Ishikawa (cell line): ENCODE measurements at regions not wholly inside any gene's neighbourhood (a gene's known extent, or its start where the extent isn't known, plus 50 kb on each side); places are given as distances from the start of the nearest gene placed in this dataset.
A peak's percentile ranks its signal among the peaks of the same experiment; 100 is the strongest.

ENCODE experiments used
- CEBPB ChIP-seq: IDR thresholded peaks from 2 replicates; pipeline ENCODE4 v1.6.1; 2012
- CREB1 ChIP-seq: IDR thresholded peaks from 2 replicates; pipeline ENCODE4 v1.6.1; 2012; ENCODE audit warnings: low read depth
- EGR1 ChIP-seq: IDR thresholded peaks from 2 replicates; pipeline ENCODE4 v1.6.1; 2012
- EP300 ChIP-seq: IDR thresholded peaks from 2 replicates; pipeline ENCODE4 v1.6.1; 2012; ENCODE audit warnings: borderline replicate concordance
- FOXM1 ChIP-seq: IDR thresholded peaks from 2 replicates; pipeline ENCODE4 v1.6.1; 2012; ENCODE audit warnings: low read depth, borderline replicate concordance
- NFIC ChIP-seq: IDR thresholded peaks from 2 replicates; pipeline ENCODE4 v1.6.1; 2012
- RAD21 ChIP-seq: IDR thresholded peaks from 2 replicates; pipeline ENCODE4 v1.6.1; 2012; ENCODE audit warnings: low read depth
- TAF1 ChIP-seq: IDR thresholded peaks from 2 replicates; pipeline ENCODE4 v1.6.1; 2012; ENCODE audit warnings: low read depth, mild to moderate bottlenecking
- TCF12 ChIP-seq: IDR thresholded peaks from 2 replicates; pipeline ENCODE4 v1.6.1; 2012; ENCODE audit warnings: low read depth
- TEAD4 ChIP-seq: IDR thresholded peaks from 2 replicates; pipeline ENCODE4 v1.6.1; 2012
- YY1 ChIP-seq: IDR thresholded peaks from 2 replicates; pipeline ENCODE4 v1.6.1; 2012; ENCODE audit warnings: low read depth
- ZBTB7A ChIP-seq: IDR thresholded peaks from 2 replicates; pipeline ENCODE4 v1.6.1; 2012; ENCODE audit warnings: low read depth
- TF ChIP-seq, protein P1 (sequence below): IDR thresholded peaks from 2 replicates; pipeline ENCODE4 v1.6.1; 2012
- TF ChIP-seq, protein P2 (sequence below): IDR thresholded peaks from 2 replicates; pipeline ENCODE4 v1.6.1; 2012
- TF ChIP-seq, protein P3 (sequence below): IDR thresholded peaks from 2 replicates; pipeline ENCODE4 v1.6.1; 2012; ENCODE audit warnings: low read depth, mild to moderate bottlenecking

DNA sequence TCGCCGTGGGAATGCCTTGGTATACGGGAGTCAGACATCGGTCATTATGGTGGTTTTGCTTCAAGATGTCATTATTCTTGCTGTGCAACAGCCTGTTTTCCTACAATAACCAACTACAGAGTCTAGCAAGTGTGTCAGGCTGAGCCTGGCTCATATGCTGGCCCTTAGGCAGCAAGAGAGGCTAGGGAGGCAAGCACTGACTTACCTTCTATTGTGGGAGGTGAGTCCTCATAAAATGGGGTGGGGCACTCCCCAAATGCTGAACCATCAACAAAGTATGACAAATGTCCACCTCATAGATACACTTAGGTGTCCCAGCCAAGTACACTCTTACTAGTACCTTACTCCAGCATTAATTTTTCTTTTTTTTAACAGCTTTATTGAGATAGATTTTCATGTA is 77.0 kb upstream of the ATL2 start:
- TF ChIP-seq EGR1: no peak
- TF ChIP-seq FOXM1: no peak
- TF ChIP-seq YY1: no peak
- TF ChIP-seq TEAD4: no peak

DNA sequence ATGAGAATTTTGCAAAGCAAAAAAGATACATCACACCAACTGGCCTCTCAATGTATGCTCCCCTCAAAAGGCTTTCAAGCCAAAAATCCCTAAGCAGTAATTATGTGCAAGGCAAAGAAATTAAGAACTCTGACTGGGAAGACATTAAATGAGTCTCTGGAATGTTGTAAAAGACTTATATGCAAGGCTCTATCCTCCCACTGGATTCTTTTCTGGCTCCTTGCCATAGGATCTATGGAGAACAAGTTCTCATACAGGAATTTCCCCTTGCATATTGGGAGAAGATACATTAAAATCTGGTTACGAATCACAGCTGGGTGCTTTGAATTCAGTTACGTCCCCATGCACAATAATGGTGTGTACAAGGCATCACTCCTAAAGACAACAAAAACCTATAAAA is 73.4 kb upstream of the ATL2 start:
- TF ChIP-seq NFIC: 0 out of 2 replicates have a peak, but pooled peaks have one; percentile 16
- TF ChIP-seq EP300: no peak
- no peak for TF ChIP-seq TAF1

DNA sequence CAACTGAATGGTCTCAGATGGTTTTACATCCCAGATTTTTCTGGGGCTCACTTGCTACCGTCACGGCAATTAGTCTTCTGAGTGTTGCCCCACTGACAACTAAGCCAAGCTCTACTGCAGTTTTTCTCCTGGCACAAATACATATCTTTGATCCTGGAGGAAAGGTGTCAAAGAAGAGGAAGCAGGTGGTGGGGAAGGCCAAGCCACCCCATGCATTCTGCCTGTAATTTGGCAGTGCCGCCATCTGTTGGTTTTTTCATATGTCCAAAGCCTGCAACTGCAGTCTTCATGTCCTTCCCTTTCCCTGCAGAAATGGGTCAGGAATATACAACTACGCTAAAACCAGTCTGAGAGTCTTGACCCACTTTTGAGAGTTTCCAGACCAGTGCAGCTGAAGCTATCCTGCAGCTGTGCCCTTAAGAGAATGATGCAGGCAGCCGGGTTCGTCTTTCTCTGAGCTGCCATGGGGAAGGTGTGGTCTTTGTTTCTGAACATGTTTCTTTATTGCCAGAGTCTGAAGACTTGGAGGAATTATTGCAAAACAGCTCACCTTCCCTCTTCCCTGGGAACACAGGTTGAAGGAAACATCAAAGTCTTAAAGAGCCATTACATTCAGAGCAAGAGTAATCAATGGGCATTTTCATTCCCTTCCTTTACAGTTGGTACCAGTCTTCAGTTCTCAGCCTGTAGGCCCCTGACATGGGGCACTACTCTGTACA is 71.8 kb upstream of the ATL2 start:
- TF ChIP-seq TEAD4 (no peak), TAF1 (no peak), RAD21 (no peak), EP300 (no peak), YY1 (no peak), CREB1 (no peak), FOXM1 (no peak), NFIC (no peak), ZBTB7A (no peak), CEBPB (no peak), EGR1 (no peak), TCF12 (no peak)
- TF ChIP-seq, protein P1, sequence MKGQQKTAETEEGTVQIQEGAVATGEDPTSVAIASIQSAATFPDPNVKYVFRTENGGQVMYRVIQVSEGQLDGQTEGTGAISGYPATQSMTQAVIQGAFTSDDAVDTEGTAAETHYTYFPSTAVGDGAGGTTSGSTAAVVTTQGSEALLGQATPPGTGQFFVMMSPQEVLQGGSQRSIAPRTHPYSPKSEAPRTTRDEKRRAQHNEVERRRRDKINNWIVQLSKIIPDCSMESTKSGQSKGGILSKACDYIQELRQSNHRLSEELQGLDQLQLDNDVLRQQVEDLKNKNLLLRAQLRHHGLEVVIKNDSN: no peak
- TF ChIP-seq, protein P2, sequence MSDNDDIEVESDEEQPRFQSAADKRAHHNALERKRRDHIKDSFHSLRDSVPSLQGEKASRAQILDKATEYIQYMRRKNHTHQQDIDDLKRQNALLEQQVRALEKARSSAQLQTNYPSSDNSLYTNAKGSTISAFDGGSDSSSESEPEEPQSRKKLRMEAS: no peak
- TF ChIP-seq, protein P3, sequence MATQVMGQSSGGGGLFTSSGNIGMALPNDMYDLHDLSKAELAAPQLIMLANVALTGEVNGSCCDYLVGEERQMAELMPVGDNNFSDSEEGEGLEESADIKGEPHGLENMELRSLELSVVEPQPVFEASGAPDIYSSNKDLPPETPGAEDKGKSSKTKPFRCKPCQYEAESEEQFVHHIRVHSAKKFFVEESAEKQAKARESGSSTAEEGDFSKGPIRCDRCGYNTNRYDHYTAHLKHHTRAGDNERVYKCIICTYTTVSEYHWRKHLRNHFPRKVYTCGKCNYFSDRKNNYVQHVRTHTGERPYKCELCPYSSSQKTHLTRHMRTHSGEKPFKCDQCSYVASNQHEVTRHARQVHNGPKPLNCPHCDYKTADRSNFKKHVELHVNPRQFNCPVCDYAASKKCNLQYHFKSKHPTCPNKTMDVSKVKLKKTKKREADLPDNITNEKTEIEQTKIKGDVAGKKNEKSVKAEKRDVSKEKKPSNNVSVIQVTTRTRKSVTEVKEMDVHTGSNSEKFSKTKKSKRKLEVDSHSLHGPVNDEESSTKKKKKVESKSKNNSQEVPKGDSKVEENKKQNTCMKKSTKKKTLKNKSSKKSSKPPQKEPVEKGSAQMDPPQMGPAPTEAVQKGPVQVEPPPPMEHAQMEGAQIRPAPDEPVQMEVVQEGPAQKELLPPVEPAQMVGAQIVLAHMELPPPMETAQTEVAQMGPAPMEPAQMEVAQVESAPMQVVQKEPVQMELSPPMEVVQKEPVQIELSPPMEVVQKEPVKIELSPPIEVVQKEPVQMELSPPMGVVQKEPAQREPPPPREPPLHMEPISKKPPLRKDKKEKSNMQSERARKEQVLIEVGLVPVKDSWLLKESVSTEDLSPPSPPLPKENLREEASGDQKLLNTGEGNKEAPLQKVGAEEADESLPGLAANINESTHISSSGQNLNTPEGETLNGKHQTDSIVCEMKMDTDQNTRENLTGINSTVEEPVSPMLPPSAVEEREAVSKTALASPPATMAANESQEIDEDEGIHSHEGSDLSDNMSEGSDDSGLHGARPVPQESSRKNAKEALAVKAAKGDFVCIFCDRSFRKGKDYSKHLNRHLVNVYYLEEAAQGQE: no peak

DNA sequence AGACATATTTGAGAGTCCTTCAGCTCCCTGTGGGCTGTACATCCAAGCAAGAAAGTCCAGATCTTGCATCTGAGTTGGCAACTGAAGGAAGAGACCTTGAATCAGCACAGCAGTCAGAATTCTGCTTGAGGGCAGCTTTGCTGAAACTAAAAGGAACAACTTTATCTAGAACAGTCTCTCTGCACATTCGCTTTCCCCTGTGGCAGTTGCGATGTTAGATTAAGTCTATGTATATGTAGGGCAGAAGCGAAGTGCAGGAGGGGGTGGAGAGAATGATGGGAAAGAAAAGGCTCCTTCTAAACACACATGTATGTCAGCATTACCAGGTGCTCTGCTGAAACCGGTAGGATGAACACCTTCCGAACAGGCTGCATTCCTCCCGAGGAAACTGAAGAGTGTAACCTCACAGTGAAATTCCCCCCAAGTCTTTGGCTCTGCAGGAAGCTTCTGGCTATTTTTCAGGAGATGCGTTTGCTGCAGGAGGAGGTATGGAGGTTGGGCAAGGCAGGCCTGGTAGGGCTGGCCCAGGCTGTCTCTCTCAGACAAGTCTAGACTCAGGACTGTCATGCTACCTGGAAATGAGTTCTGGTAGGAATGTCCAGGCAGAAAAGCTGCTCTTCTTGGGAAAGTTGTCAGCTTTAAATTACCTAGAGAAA is 70.0 kb upstream of the ATL2 start:
- TF ChIP-seq EP300: no peak
- TF ChIP-seq TEAD4: no peak
- TF ChIP-seq, protein P3: no peak

DNA sequence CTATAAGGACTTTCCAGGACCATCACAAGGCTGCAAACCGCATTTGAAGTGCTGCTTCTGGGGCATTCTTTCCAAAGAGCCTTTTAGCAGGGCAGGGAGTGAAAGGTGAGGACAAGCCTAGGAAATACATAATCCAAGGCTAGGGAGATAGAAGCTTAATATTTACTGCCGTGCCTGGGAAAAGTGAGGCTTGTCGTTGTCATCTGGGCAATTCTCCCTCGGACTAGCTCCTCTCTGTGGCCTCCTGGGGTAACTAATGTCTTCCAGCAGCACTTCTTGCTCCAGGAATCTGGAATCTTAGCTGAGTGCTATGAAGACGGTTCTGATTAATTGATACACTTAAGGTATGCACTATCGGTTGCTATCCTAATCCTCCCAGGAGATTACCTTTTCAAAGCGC is 69.3 kb upstream of the ATL2 start:
- no peak for TF ChIP-seq CEBPB

DNA sequence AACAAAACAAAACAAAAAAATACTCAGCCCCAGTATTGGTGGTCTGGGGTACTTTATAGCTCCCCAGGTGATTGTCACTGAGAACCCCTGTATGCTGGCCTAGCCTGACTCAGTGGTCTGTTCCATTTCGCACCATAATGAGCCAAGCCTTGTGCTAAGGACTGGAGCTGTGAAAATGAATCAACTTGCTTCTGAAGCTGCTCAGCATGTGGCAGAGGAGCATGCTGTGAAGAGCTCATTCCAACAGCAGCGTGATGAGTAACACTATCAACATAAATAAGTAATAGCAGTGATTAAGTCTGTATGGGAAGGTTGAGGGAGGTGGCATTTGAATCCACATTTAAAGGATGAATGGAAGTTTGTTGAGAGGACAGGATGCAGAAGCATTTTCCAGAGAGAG is 67.2 kb upstream of the ATL2 start:
- peak; percentile 18; the same call in 1 of the 2 replicates for TF ChIP-seq RAD21
- TF ChIP-seq ZBTB7A: no peak
- no peak for TF ChIP-seq CEBPB
- no peak for TF ChIP-seq EGR1
- TF ChIP-seq TEAD4: peak; percentile 75
- no peak for TF ChIP-seq FOXM1
- TF ChIP-seq, protein P1: no peak
- TF ChIP-seq CREB1: no peak
- peak; percentile 74 for TF ChIP-seq NFIC
- no peak for TF ChIP-seq TAF1
- peak; percentile 48; the same call in 1 of the 2 replicates for TF ChIP-seq EP300
- TF ChIP-seq TCF12: peak; percentile 50; the same call in 1 of the 2 replicates
- TF ChIP-seq, protein P2: peak; percentile 60; the same call in 1 of the 2 replicates
